OCI-LY3 (cell line): ENCODE measurements at regions not wholly inside any gene's neighbourhood (a gene's known extent, or its start where the extent isn't known, plus 50 kb on each side); places are given as distances from the start of the nearest gene placed in this dataset.

Source experiments
- EZH2phosphoT487 ChIP-seq: fragments of 200-600 bp; shearing (Covaris generic); IDR thresholded peaks from 2 replicates; pipeline ENCODE4 v1.6.1; 2018; ENCODE audit warnings: antibody characterized with exemption, mixed run types, low read depth
- TF ChIP-seq, protein P1 (sequence below): fragments of 200-600, 300-600 bp; sonication (generic); IDR thresholded peaks from 2 replicates; pipeline ENCODE4 v1.5.1; 2014; ENCODE audit warnings: antibody characterized with exemption, low read length, low read depth

DNA sequence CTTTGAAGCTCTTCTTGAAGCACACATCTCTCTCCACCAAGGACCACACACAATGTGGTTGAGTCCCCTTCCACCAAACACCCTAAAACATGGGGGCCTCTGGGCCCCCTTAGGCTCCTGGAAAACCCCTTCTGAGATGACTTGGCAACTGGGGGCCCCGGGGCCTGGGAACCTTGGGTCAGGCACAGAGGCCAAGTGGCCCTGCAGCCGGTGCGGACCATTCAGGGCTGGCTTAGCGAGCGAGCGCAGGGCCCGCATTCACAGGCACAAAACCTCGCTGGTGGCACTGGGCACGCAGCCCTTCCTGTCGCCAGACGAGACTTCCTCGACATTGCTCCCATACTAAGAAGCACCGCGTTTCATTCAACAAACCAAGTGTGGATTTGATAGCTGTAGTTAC, 111.2 kb upstream of the ID2 start:
- TF ChIP-seq, protein P1, sequence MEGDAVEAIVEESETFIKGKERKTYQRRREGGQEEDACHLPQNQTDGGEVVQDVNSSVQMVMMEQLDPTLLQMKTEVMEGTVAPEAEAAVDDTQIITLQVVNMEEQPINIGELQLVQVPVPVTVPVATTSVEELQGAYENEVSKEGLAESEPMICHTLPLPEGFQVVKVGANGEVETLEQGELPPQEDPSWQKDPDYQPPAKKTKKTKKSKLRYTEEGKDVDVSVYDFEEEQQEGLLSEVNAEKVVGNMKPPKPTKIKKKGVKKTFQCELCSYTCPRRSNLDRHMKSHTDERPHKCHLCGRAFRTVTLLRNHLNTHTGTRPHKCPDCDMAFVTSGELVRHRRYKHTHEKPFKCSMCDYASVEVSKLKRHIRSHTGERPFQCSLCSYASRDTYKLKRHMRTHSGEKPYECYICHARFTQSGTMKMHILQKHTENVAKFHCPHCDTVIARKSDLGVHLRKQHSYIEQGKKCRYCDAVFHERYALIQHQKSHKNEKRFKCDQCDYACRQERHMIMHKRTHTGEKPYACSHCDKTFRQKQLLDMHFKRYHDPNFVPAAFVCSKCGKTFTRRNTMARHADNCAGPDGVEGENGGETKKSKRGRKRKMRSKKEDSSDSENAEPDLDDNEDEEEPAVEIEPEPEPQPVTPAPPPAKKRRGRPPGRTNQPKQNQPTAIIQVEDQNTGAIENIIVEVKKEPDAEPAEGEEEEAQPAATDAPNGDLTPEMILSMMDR = no peak
- no peak for TF ChIP-seq EZH2phosphoT487
